H1 (cell line): ENCODE measurements at regions not wholly inside any gene's neighbourhood (a gene's known extent, or its start where the extent isn't known, plus 50 kb on each side); places are given as distances from the start of the nearest gene placed in this dataset.

Source experiments
- CTCF ChIA-PET: fragments of 300-600 bp; sonication (Branson Sonifier 250); formaldehyde crosslinking; loops from one replicate; lab custom pipeline; 2021; ENCODE audit not compliant: partially characterized antibody; lab: Charles Lee
- POLR2A ChIA-PET: fragments of 300-600 bp; sonication (Branson Sonifier 250); formaldehyde crosslinking; loops from one replicate; lab custom pipeline; 2021; ENCODE audit warnings: inconsistent platforms; ENCODE audit not compliant: partially characterized antibody; lab: Charles Lee
- DNase-seq, 2 experiments: peaks; one replicate each; pipeline versions ENCODE4 v3.0.0 to v3.0.0-alpha.2; 2010 to 2022; ENCODE audit warnings: low spot score in 2 of 2, low read depth in 1 of 2, mixed read lengths in 1 of 2
- FAIRE-seq: peaks from 2 replicates; lab custom pipeline; 2011; peaks lifted over from hg19 to GRCh38; lab: Jason Lieb, UNC
- H2AFZ ChIP-seq: 2 replicates; pipeline ENCODE4 v1.8.1; 2012; ENCODE audit warnings: low read length, inconsistent platforms
- H2AK5ac ChIP-seq: 2 replicates; pipeline ENCODE4 v1.6.1; 2013; ENCODE audit warnings: low read depth, low read length
- H2BK120ac ChIP-seq: replicated peaks from 2 replicates; pipeline ENCODE3; 2013; ENCODE audit warnings: low read depth, low read length, inconsistent platforms
- H2BK12ac ChIP-seq: 2 replicates; pipeline ENCODE4 v1.6.1; 2013; ENCODE audit warnings: low read depth, low read length
- H2BK15ac ChIP-seq: 2 replicates; pipeline ENCODE4 v1.6.1; 2013; ENCODE audit warnings: low read length
- H2BK20ac ChIP-seq: 2 replicates; pipeline ENCODE4 v1.6.1; 2013; ENCODE audit warnings: low read length
- H2BK5ac ChIP-seq: 2 replicates; pipeline ENCODE4 v1.6.1; 2013; ENCODE audit warnings: low read depth, low read length
- H3K14ac ChIP-seq: 2 replicates; pipeline ENCODE4 v1.6.1; 2013; ENCODE audit warnings: inconsistent platforms; ENCODE audit not compliant: insufficient read length
- H3K18ac ChIP-seq: 2 replicates; pipeline ENCODE4 v1.6.1; 2013; ENCODE audit warnings: low read length; ENCODE audit errors: extremely low read depth
- H3K23ac ChIP-seq: 2 replicates; pipeline ENCODE4 v1.6.1; 2013; ENCODE audit warnings: inconsistent platforms; ENCODE audit not compliant: insufficient read length
- H3K23me2 ChIP-seq: 2 replicates; pipeline ENCODE4 v1.6.1; 2013; ENCODE audit warnings: low read depth, low read length
- H3K27ac ChIP-seq: 2 replicates; pipeline ENCODE4 v1.6.1; 2011; ENCODE audit warnings: low read depth, low read length, inconsistent platforms
- H3K27me3 ChIP-seq, 4 experiments: replicated peaks in 1 of 4; 1 replicate in 1 of 4; 2 replicates in 3 of 4; pipeline versions ENCODE4 v1.6.1 to v1.8.1; 2011 to 2013; ENCODE audit warnings: low read length in 3 of 4, mild to moderate bottlenecking in 3 of 4, inconsistent platforms in 2 of 4, mixed read lengths in 2 of 4, moderate library complexity in 1 of 4; ENCODE audit not compliant: control insufficient read depth in 3 of 4, insufficient read depth in 3 of 4; ENCODE audit errors: extremely low read depth in 1 of 4
- H3K36me3 ChIP-seq, 4 experiments: 2 replicates each; pipeline versions ENCODE4 v1.6.1 to v1.8.1; 2011 to 2013; ENCODE audit warnings: mild to moderate bottlenecking in 4 of 4, low read length in 3 of 4, moderate library complexity in 2 of 4, control low read depth in 1 of 4, inconsistent platforms in 1 of 4; ENCODE audit not compliant: insufficient read depth in 4 of 4, control insufficient read depth in 2 of 4
- H3K4ac ChIP-seq: replicated peaks from 2 replicates; pipeline ENCODE3; 2013; ENCODE audit warnings: low read length, low read depth, mixed read lengths, inconsistent platforms; ENCODE audit not compliant: insufficient read length
- H3K4me1 ChIP-seq, 4 experiments: replicated peaks in 1 of 4; 1 replicate in 1 of 4; 2 replicates in 3 of 4; pipeline versions ENCODE4 v1.6.1 to v1.8.1; 2011 to 2013; ENCODE audit warnings: low read length in 3 of 4, inconsistent platforms in 2 of 4, mixed read lengths in 1 of 4; ENCODE audit not compliant: insufficient read depth in 4 of 4, control insufficient read depth in 3 of 4
- H3K4me2 ChIP-seq, 2 experiments: 2 replicates each; pipeline versions ENCODE4 v1.6.1 to v1.8.1; 2011 to 2013; ENCODE audit warnings: low read depth in 2 of 2, low read length in 2 of 2, control low read depth in 1 of 2, inconsistent platforms in 1 of 2, mild to moderate bottlenecking in 1 of 2; ENCODE audit not compliant: insufficient read depth in 1 of 2
- H3K4me3 ChIP-seq, 4 experiments: fragments of 200-600, 300-600 bp in 1 of 4; sonication (generic), shearing (Covaris generic), sonication (Bioruptor Twin) in 1 of 4; 2 replicates each; pipeline versions ENCODE4 v1.5.1 to v1.8.1; 2011 to 2016; ENCODE audit warnings: low read length in 4 of 4, low read depth in 3 of 4, control low read depth in 2 of 4, inconsistent platforms in 2 of 4, mild to moderate bottlenecking in 2 of 4, mixed read lengths in 1 of 4, moderate library complexity in 1 of 4; ENCODE audit not compliant: insufficient read depth in 2 of 4; ENCODE audit errors: extremely low read depth in 1 of 4
- H3K56ac ChIP-seq: replicated peaks from 2 replicates; pipeline ENCODE3; 2013; ENCODE audit warnings: low read depth, mild to moderate bottlenecking, mixed read lengths, low read length, inconsistent platforms; ENCODE audit not compliant: insufficient read length
- H3K79me1 ChIP-seq: 2 replicates; pipeline ENCODE4 v1.6.1; 2013; ENCODE audit warnings: low read depth, low read length, control low read depth
- H3K79me2 ChIP-seq, 2 experiments: 2 replicates each; pipeline versions ENCODE4 v1.6.1 to v1.8.1; 2012 to 2013; ENCODE audit warnings: low read length in 2 of 2, mild to moderate bottlenecking in 2 of 2, inconsistent platforms in 1 of 2; ENCODE audit not compliant: insufficient read depth in 2 of 2, control insufficient read depth in 1 of 2
- H3K9ac ChIP-seq, 4 experiments: replicated peaks in 1 of 4; 1 replicate in 1 of 4; 2 replicates in 3 of 4; pipeline versions ENCODE4 v1.6.1 to v1.8.1; 2011 to 2013; ENCODE audit warnings: low read depth in 3 of 4, low read length in 3 of 4, control low read depth in 2 of 4, mild to moderate bottlenecking in 2 of 4, moderate library complexity in 2 of 4, inconsistent platforms in 1 of 4; ENCODE audit errors: extremely low read depth in 1 of 4
- H3K9me3 ChIP-seq, 2 experiments: 2 replicates each; pipeline versions ENCODE4 v1.6.1 to v1.8.1; 2012 to 2013; ENCODE audit warnings: mild to moderate bottlenecking in 2 of 2, moderate library complexity in 2 of 2, control low read depth in 1 of 2, inconsistent platforms in 1 of 2, low read depth in 1 of 2, low read length in 1 of 2, mixed read lengths in 1 of 2; ENCODE audit not compliant: insufficient read depth in 2 of 2
- H4K20me1 ChIP-seq, 2 experiments: replicated peaks in 1 of 2; 2 replicates each; pipeline versions ENCODE3 to v1.8.1; 2011 to 2013; ENCODE audit warnings: inconsistent platforms in 2 of 2, low read length in 2 of 2, mild to moderate bottlenecking in 1 of 2; ENCODE audit not compliant: insufficient read depth in 2 of 2, control insufficient read depth in 1 of 2
- H4K5ac ChIP-seq: 2 replicates; pipeline ENCODE4 v1.6.1; 2013; ENCODE audit warnings: low read length, low read depth, mixed read lengths, inconsistent platforms; ENCODE audit not compliant: insufficient read length
- H4K8ac ChIP-seq: 2 replicates; pipeline ENCODE4 v1.8.0; 2013; ENCODE audit warnings: mild to moderate bottlenecking, moderate library complexity, low read length, inconsistent platforms; ENCODE audit not compliant: insufficient read depth; ENCODE audit errors: extremely low read depth
- H4K91ac ChIP-seq: replicated peaks from 2 replicates; pipeline ENCODE3; 2013; ENCODE audit warnings: low read length, mixed read lengths, inconsistent platforms; ENCODE audit not compliant: insufficient read length
- ATF2 ChIP-seq: IDR thresholded peaks from 2 replicates; pipeline ENCODE4 v1.6.1; 2012; ENCODE audit warnings: low read length, inconsistent platforms
- BACH1 ChIP-seq: IDR thresholded peaks from 2 replicates; pipeline ENCODE4 v1.6.1; 2012; ENCODE audit warnings: low read length, improper control_type of control experiment
- CTCF ChIP-seq, 3 experiments: IDR thresholded peaks; 1 replicate in 2 of 3; 2 replicates in 1 of 3; pipeline versions ENCODE4 v1.5.1 to v1.6.1; 2011; ENCODE audit warnings: low read length in 3 of 3, mild to moderate bottlenecking in 3 of 3, inconsistent platforms in 2 of 3, low read depth in 1 of 3, moderate library complexity in 1 of 3; ENCODE audit not compliant: insufficient read depth in 1 of 3; ENCODE audit errors: control extremely low read depth in 1 of 3
- FOSL1 ChIP-seq: IDR thresholded peaks from 2 replicates; pipeline ENCODE4 v1.6.1; 2011; ENCODE audit warnings: mild to moderate bottlenecking, low read depth, low read length, moderate library complexity; ENCODE audit not compliant: insufficient read depth
- RAD21 ChIP-seq, 2 experiments: IDR thresholded peaks in 1 of 2; conservative IDR thresholded peaks in 1 of 2; 2 replicates each; pipeline ENCODE4 v1.6.1; 2011; ENCODE audit warnings: low read depth in 2 of 2, low read length in 2 of 2, improper control_type of control experiment in 1 of 2, inconsistent platforms in 1 of 2, mild to moderate bottlenecking in 1 of 2, moderate library complexity in 1 of 2
- WGBS, 2 experiments: shearing (Covaris generic) in 1 of 2; methylation state at CpG; one replicate each; pipeline versions ENCODE4 v1.1.6 to v1.1.7; 2013 to 2015; ENCODE audit warnings: low lambda C conversion rate in 2 of 2, mixed read lengths in 2 of 2, inconsistent platforms in 1 of 2, low coverage in 1 of 2, missing lambda C conversion rate in 1 of 2; ENCODE audit not compliant: insufficient replicate concordance in 2 of 2, insufficient coverage in 1 of 2, insufficient read length in 1 of 2; ENCODE audit errors: extremely low coverage in 1 of 2, missing lambda C conversion rate in 1 of 2; 5-methylcytosine and 5-hydroxymethylcytosine counted together

GRCh38 chr12:13661005-13661887 is 320.2 kb downstream of the GRIN2B start:
- Histone ChIP-seq H3K27me3 (no peaks in the 10 kb centered on the region), H3K79me2 (no peaks in the 10 kb centered on the region), H3K56ac (no peak overlapping the region), H3K36me3 (no peaks in the 10 kb centered on the region), H3K4me1 (no peaks in the 10 kb centered on the region), H3K4me2 (no peak overlapping the region), H4K8ac (no peak overlapping the region), H4K5ac (no peak overlapping the region), H2BK15ac (no peak overlapping the region), H4K20me1 (no peaks in the 10 kb centered on the region), H2BK5ac (no peak overlapping the region), H3K9ac (no peak overlapping the region)
- 52% methylated on average over 11 of the region's 11 CpGs; no CpG with 5 or more reads in 1 of the 2 experiments for WGBS, 2 experiments
- TF ChIP-seq FOSL1 (no peak), BACH1 (no peak), RAD21 (IDR thresholded peaks at IDR 0.05 in 1 of 2, conservative IDR thresholded peaks at IDR 0.05 in 1 of 2; ENCODE audit: low read depth in 2 of 2, low read length in 2 of 2) (peak; percentile 66 to 80), CTCF (IDR thresholded peaks at IDR 0.05; ENCODE audit: control extremely low read depth in 1 of 3, insufficient read depth in 1 of 3, low read depth in 1 of 3, low read length in 3 of 3) (peak; percentile 63 to 85 (median 76)), ATF2 (no peak)
- TF ChIP-seq, all 59 proteins: peak for 2
- Histone ChIP-seq H3K18ac (no peak overlapping the region), H2BK120ac (no peak overlapping the region), H3K79me1 (no peaks in the 10 kb centered on the region), H2BK20ac (no peak overlapping the region), H4K91ac (no peak overlapping the region), H3K4me3 (no peak overlapping the region), H3K4ac (no peak overlapping the region), H3K14ac (no peak overlapping the region), H3K27ac (no peak overlapping the region), H2AK5ac (no peak overlapping the region), H3K9me3 (no peaks in the 10 kb centered on the region), H2AFZ (no peak overlapping the region), H2BK12ac (no peak overlapping the region), H3K23me2 (no peaks in the 10 kb centered on the region; the same call in 1 of the 2 replicates), H3K23ac (no peak overlapping the region)
- ChIA-PET POLR2A (no interaction called here), CTCF (interaction anchor here (0.5 to 3.0 kb wide), 42 partner anchors 8 to 506 kb away, joined by 3 to 23 read pairs (median 4); no protein-coding TSS in a partner anchor)
- FAIRE-seq: peak; percentile 94
- DNase-seq: peak; percentile 15 to 63
